ENCODE measurements at regions not wholly inside any gene's neighbourhood (a gene's known extent, or its start where the extent isn't known, plus 50 kb on each side); places are given as distances from the start of the nearest gene placed in this dataset.

GRCh38 chr6:153214436-153214835 lies 83.4 kb upstream of the RGS17 start:
- DNase-seq, result no peak

GRCh38 chr6:153210083-153210482 lies 79.0 kb upstream of the RGS17 start:
- DNase-seq, result peak in 2 of 4 experiments; percentile 3 to 9

- no peak for DNase-seq
Measured at GRCh38 chr6:153208706-153209105, 77.6 kb upstream of the RGS17 start.

- no peak for DNase-seq
Measured at GRCh38 chr6:153207617-153208016, 76.5 kb upstream of the RGS17 start.

- no peak for DNase-seq
Measured at GRCh38 chr6:153207006-153207405, 75.9 kb upstream of the RGS17 start.

GRCh38 chr6:153192943-153193885 lies 62.1 kb upstream of the RGS17 start:
- no peak for DNase-seq

- DNase-seq, result no peak
Measured at GRCh38 chr6:153183925-153184324, 52.8 kb upstream of the RGS17 start.

Data from suppressor macrophage (primary cell).